Progenitor cell of endocrine pancreas (in vitro differentiated cells): ENCODE measurements at regions not wholly inside any gene's neighbourhood (a gene's known extent, or its start where the extent isn't known, plus 50 kb on each side); places are given as distances from the start of the nearest gene placed in this dataset.
"Not testable (repeated sequence)": the region's sequence is repeated elsewhere in the genome, so short reads cannot be mapped to it uniquely, and the experiment has no call there.

ENCODE experiments used
- DNase-seq: peaks from one replicate; pipeline ENCODE4 v3.0.0; 2021; ENCODE audit warnings: low spot score; ENCODE audit not compliant: unreplicated experiment
- H3K27ac Mint-ChIP-seq: 2 replicates; pipeline ENCODE4 v1.8.0; 2021; ENCODE audit warnings: mild to moderate bottlenecking, moderate library complexity, mixed read lengths
- H3K27me3 Mint-ChIP-seq: 2 replicates; pipeline ENCODE4 v1.8.0; 2021; ENCODE audit warnings: mixed read lengths
- H3K36me3 Mint-ChIP-seq: 2 replicates; pipeline ENCODE4 v1.8.0; 2022; ENCODE audit warnings: mixed read lengths; ENCODE audit not compliant: insufficient read depth
- H3K4me1 Mint-ChIP-seq: 2 replicates; pipeline ENCODE4 v1.8.0; 2021; ENCODE audit warnings: low read depth, mixed read lengths
- H3K4me3 Mint-ChIP-seq: 2 replicates; pipeline ENCODE4 v1.8.0; 2021; ENCODE audit warnings: low read depth, mild to moderate bottlenecking, moderate library complexity, mixed read lengths
- H3K9me3 Mint-ChIP-seq: 2 replicates; pipeline ENCODE4 v1.8.0; 2021; ENCODE audit warnings: low read depth, mixed read lengths
- CTCF ChIP-seq: fragments of 200-600 bp; sonication (generic); IDR thresholded peaks from one replicate; pipeline ENCODE4 v1.5.0; 2021; ENCODE audit warnings: antibody characterized with exemption, mild to moderate bottlenecking; ENCODE audit not compliant: unreplicated experiment

GRCh38 chr7:65264258-65264657 is 109.4 kb upstream of the ZNF92 start:
- no peak overlapping the region for H3K27ac Mint-ChIP-seq

GRCh38 chr7:65260673-65261072 is 113.0 kb upstream of the ZNF92 start:
- not testable (repeated sequence) for H3K27me3 Mint-ChIP-seq, H3K36me3 Mint-ChIP-seq, H3K4me3 Mint-ChIP-seq, H3K9me3 Mint-ChIP-seq, DNase-seq, H3K4me1 Mint-ChIP-seq
- peak overlapping the region; percentile 67 for H3K27ac Mint-ChIP-seq

More at GRCh38 chr7:65264258-65264657, 109.4 kb upstream of the ZNF92 start:
- no peak for DNase-seq
- H3K4me1 Mint-ChIP-seq, result peaks cover 16% of the 10 kb centered on the region
- H3K27me3 Mint-ChIP-seq, result no peaks in the 10 kb centered on the region
- H3K4me3 Mint-ChIP-seq, result no peak overlapping the region
- no peaks in the 10 kb centered on the region for H3K36me3 Mint-ChIP-seq
- H3K9me3 Mint-ChIP-seq, result no peaks in the 10 kb centered on the region
- TF ChIP-seq CTCF, result no peak

GRCh38 chr7:65259864-65260525 is 113.7 kb upstream of the ZNF92 start:
- H3K36me3 Mint-ChIP-seq, H3K9me3 Mint-ChIP-seq, H3K4me3 Mint-ChIP-seq, DNase-seq, H3K27ac Mint-ChIP-seq, H3K4me1 Mint-ChIP-seq, H3K27me3 Mint-ChIP-seq: not testable (repeated sequence)

GRCh38 chr7:65254061-65254460 is 119.6 kb upstream of the ZNF92 start:
- Mint-ChIP-seq H3K27ac (no peak overlapping the region), H3K27me3 (no peaks in the 10 kb centered on the region), H3K4me3 (no peak overlapping the region), H3K36me3 (no peaks in the 10 kb centered on the region), H3K4me1 (peaks cover 6% of the 10 kb centered on the region), H3K9me3 (no peaks in the 10 kb centered on the region)
- no peak for DNase-seq
- no peak for TF ChIP-seq CTCF

- no peak for TF ChIP-seq CTCF
- Mint-ChIP-seq H3K9me3 (no peaks in the 10 kb centered on the region), H3K27me3 (no peaks in the 10 kb centered on the region), H3K4me3 (peak overlapping the region; percentile 91), H3K27ac (peak overlapping the region; percentile 93), H3K36me3 (no peaks in the 10 kb centered on the region), H3K4me1 (peaks cover 6% of the 10 kb centered on the region)
- peak; percentile 66 for DNase-seq
These were observed 121.6 kb upstream of the ZNF92 start for GRCh38 chr7:65251851-65252620.

GRCh38 chr7:65250697-65251395 is 122.8 kb upstream of the ZNF92 start:
- H3K27ac Mint-ChIP-seq, result no peak overlapping the region
- no peaks in the 10 kb centered on the region for H3K27me3 Mint-ChIP-seq
- peaks cover 6% of the 10 kb centered on the region for H3K4me1 Mint-ChIP-seq
- H3K9me3 Mint-ChIP-seq, result no peaks in the 10 kb centered on the region
- no peak for TF ChIP-seq CTCF
- H3K4me3 Mint-ChIP-seq, result peak overlapping the region; percentile 91
- DNase-seq, result no peak
- no peaks in the 10 kb centered on the region for H3K36me3 Mint-ChIP-seq
